Stromal cell of bone marrow (primary cell): ENCODE measurements at regions not wholly inside any gene's neighbourhood (a gene's known extent, or its start where the extent isn't known, plus 50 kb on each side); places are given as distances from the start of the nearest gene placed in this dataset.
"Not testable (repeated sequence)": the region's sequence is repeated elsewhere in the genome, so short reads cannot be mapped to it uniquely, and the experiment has no call there.

Experiments
- DNase-seq: peaks from one replicate; pipeline ENCODE4 v3.0.0-alpha.2; 2012; ENCODE audit warnings: low read depth

DNA sequence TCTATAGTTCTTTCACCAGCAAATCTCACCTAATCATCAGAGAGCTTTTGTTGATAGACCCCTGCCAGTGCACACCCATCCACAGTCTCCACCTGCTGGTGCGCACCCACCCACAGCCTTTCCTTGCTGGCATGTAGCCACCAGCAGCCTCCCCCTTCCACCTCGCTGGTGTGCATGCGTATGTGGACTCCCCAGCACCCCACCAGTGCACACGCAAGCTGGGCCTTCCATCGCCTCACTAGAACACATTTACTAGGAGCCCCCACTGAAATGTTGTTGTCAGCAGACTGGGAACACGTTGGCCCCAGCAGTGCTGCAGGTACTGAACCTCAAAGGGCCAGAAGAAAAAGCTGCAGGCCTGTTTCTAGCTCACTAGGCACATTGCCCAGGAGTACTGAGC is 104.9 kb upstream of the ZWINT start:
- no peak for DNase-seq

DNA sequence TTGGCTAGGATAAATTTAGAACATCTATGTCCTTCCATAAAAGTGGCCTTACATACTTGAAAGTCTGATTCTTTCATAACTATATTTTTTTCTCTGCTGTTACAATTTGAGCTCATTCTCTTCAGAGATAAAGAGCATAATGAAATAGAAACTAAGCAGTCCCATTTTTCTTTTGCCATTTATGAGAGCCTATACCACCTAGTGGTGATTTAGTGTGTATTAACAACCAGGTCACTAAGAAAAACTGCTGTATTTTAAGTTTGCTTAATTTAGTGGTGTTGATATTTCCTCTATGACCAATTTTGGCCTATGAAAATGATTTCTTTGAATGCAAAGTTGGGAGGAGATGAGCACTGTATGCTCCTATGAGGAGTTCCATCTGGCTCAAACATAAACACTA is 88.7 kb upstream of the ZWINT start:
- DNase-seq, result no peak

DNA sequence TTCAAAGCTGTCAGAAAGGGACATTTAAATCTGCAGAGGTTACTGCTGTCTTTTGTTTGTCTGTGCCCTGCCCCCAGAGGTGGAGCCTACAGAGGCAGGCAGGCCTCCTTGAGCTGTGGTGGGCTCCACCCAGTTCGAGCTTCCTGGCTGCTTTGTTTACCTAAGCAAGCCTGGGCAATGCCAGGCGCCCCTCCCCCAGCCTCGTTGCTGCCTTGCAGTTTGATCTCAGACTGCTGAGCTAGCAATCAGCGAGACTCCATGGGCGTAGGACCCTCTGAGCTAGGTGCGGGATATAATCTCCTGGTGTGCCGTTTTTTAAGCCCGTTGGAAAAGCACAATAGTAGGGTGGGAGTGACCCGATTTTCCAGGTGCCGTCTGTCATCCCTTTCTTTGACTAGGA is 86.6 kb upstream of the ZWINT start:
- DNase-seq, result not testable (repeated sequence)

DNA sequence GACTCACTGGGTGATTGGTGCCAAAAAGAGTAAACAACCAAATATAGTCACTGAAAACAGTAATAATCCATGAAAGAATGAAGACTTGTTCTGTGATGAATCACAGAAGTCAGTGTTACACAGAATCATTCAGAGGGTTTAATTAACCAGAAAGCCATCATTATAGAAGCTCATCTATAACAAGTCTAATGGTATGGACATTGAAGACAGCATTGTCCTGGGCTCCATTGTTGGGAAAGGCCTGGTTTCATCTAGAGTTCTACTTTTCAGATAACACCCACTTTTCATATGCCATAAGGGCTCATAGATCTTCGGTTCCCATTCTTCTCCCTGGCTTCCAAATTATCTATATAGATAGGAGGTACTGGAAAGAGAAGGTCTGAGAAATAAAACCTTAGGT is 80.3 kb upstream of the ZWINT start:
- not testable (repeated sequence) for DNase-seq
